HepG2 (cell line): ENCODE measurements at regions not wholly inside any gene's neighbourhood (a gene's known extent, or its start where the extent isn't known, plus 50 kb on each side); places are given as distances from the start of the nearest gene placed in this dataset.

Experiments used
- ATAC-seq: fragments of 200-7000 bp; cut with Tn5 transposase; 3 replicates; pipeline ENCODE4 v1.9.1; 2020; ENCODE audit warnings: mild to moderate bottlenecking, moderate library complexity
- BruUV-seq: library from RNA; stranded (reverse); fragments of 400-500 nt; replicated peaks from 2 replicates; lab custom pipeline; 2021; lab: Mats Ljungman, UMichigan
- CTCF ChIA-PET: fragments of 300-600 bp; formaldehyde crosslinking; extraction: SDS; loops from one replicate; lab custom pipeline; 2021; ENCODE audit warnings: low total read pairs, inconsistent platforms, low intra/inter-chr PET ratio; lab: Yijun Ruan, JAX
- POLR2A ChIA-PET: fragments of 350-600 bp; sonication (Branson Sonifier 250); formaldehyde crosslinking; loops from one replicate; lab custom pipeline; 2020; ENCODE audit warnings: antibody characterized with exemption, inconsistent platforms; lab: Yijun Ruan, JAX
- DNase-seq: peaks from one replicate; pipeline ENCODE4 v3.0.0-alpha.2; 2015; ENCODE audit warnings: low spot score
- FAIRE-seq: peaks from 3 replicates; lab custom pipeline; 2011; peaks lifted over from hg19 to GRCh38; lab: Jason Lieb, UNC
- H2AFZ ChIP-seq: one replicate; pipeline ENCODE4 v1.6.1; 2011; ENCODE audit warnings: low read length, inconsistent platforms
- H3K27ac ChIP-seq: fragments of 300-600 bp; 3 replicates; pipeline ENCODE4 v1.8.0; 2011; ENCODE audit warnings: mixed run types, mild to moderate bottlenecking, mixed read lengths, low read length, inconsistent platforms; ENCODE audit not compliant: insufficient read depth; ENCODE audit errors: extremely low read length
- H3K27me3 ChIP-seq, 2 experiments: fragments of 200-600 bp in 1 of 2; 2 replicates in 1 of 2; 3 replicates in 1 of 2; pipeline versions ENCODE4 v1.6.0 to v1.8.0; 2011; ENCODE audit warnings: low read length in 2 of 2, mild to moderate bottlenecking in 2 of 2, moderate library complexity in 2 of 2, inconsistent platforms in 1 of 2; ENCODE audit not compliant: insufficient read depth in 2 of 2, control insufficient read depth in 1 of 2
- H3K36me3 ChIP-seq, 2 experiments: fragments of 200-600 bp in 1 of 2; replicated peaks in 1 of 2; 2 replicates in 1 of 2; 3 replicates in 1 of 2; pipeline versions ENCODE4 v1.5.1 to v1.8.0; 2011; ENCODE audit warnings: low read length in 2 of 2, inconsistent platforms in 1 of 2; ENCODE audit not compliant: insufficient read depth in 2 of 2, control insufficient read depth in 1 of 2
- H3K4me1 ChIP-seq: 2 replicates; pipeline ENCODE4 v1.5.1; 2012; ENCODE audit warnings: low read length, inconsistent platforms; ENCODE audit not compliant: insufficient read depth
- H3K4me2 ChIP-seq: 2 replicates; pipeline ENCODE4 v1.6.0; 2011; ENCODE audit warnings: low read depth, low read length, inconsistent platforms
- H3K4me3 ChIP-seq, 3 experiments: fragments of 200-600 bp in 1 of 3; sonication (generic), shearing (Covaris generic) in 1 of 3; replicated peaks in 1 of 3; 2 replicates each; pipeline ENCODE4 v1.5.1; 2011 to 2016; ENCODE audit warnings: low read length in 3 of 3, inconsistent platforms in 2 of 3, low read depth in 2 of 3, mild to moderate bottlenecking in 2 of 3, control low read depth in 1 of 3, mixed read lengths in 1 of 3; ENCODE audit not compliant: insufficient read depth in 1 of 3
- H3K79me2 ChIP-seq: one replicate; pipeline ENCODE4 v1.6.1; 2011; ENCODE audit warnings: low read length, inconsistent platforms; ENCODE audit not compliant: insufficient read depth
- H3K9ac ChIP-seq: 2 replicates; pipeline ENCODE4 v1.6.0; 2011; ENCODE audit warnings: mild to moderate bottlenecking, low read depth, low read length, inconsistent platforms; ENCODE audit not compliant: insufficient read depth
- H3K9me3 ChIP-seq: 2 replicates; pipeline ENCODE4 v1.5.1; 2012; ENCODE audit warnings: mild to moderate bottlenecking, low read length
- H4K20me1 ChIP-seq: 2 replicates; pipeline ENCODE4 v1.6.0; 2011; ENCODE audit warnings: inconsistent platforms, mild to moderate bottlenecking, low read length, moderate library complexity; ENCODE audit not compliant: insufficient read depth
- AHR ChIP-seq: IDR thresholded peaks from 2 replicates; pipeline ENCODE4 v1.6.1; 2018; ENCODE audit warnings: missing genetic modification reagents, missing compliant biosample characterization
- BHLHE40 ChIP-seq: IDR thresholded peaks from 2 replicates; pipeline ENCODE4 v1.6.1; 2011; ENCODE audit warnings: low read length, improper control_type of control experiment
- BRD4 ChIP-seq: sonication (generic); formaldehyde crosslinking; IDR thresholded peaks from 2 replicates; pipeline ENCODE4 v1.4.0; 2020; ENCODE audit warnings: missing genetic modification reagents
- CHCHD3 ChIP-seq: sonication (generic); formaldehyde crosslinking; IDR thresholded peaks from 2 replicates; pipeline ENCODE4 v1.8.0; 2022; ENCODE audit warnings: mild to moderate bottlenecking, missing genetic modification reagents, moderate library complexity
- HOXA7 ChIP-seq: sonication (generic); formaldehyde crosslinking; IDR thresholded peaks from 2 replicates; pipeline ENCODE4 v1.8.1; 2022; ENCODE audit warnings: mild to moderate bottlenecking, missing genetic modification reagents, moderate library complexity
- MAFK ChIP-seq, 2 experiments: IDR thresholded peaks in 1 of 2; conservative IDR thresholded peaks in 1 of 2; 2 replicates each; pipeline ENCODE4 v1.6.1; 2011; ENCODE audit warnings: improper control_type of control experiment in 2 of 2, low read length in 2 of 2
- MAX ChIP-seq: IDR thresholded peaks from 2 replicates; pipeline ENCODE4 v1.6.1; 2012; ENCODE audit warnings: inconsistent platforms
- SALL2 ChIP-seq: sonication (generic); formaldehyde crosslinking; IDR thresholded peaks from 2 replicates; pipeline ENCODE4 v1.8.1; 2023; ENCODE audit warnings: mild to moderate bottlenecking, missing genetic modification reagents, inconsistent platforms
- SIN3A ChIP-seq: IDR thresholded peaks from 2 replicates; pipeline ENCODE4 v1.6.1; 2011; ENCODE audit warnings: low read depth, mild to moderate bottlenecking, control low read depth, low read length, borderline replicate concordance
- TAF1 ChIP-seq: sonication (generic); formaldehyde crosslinking; IDR thresholded peaks from 2 replicates; pipeline ENCODE4 v1.4.0; 2020; ENCODE audit warnings: missing genetic modification reagents
- TGIF2 ChIP-seq: IDR thresholded peaks from 2 replicates; pipeline ENCODE4 v1.6.1; 2016; ENCODE audit warnings: control low read depth, missing compliant biosample characterization
- ZBTB43 ChIP-seq: sonication (generic); formaldehyde crosslinking; conservative IDR thresholded peaks from 2 replicates; pipeline ENCODE4 v1.4.0; 2020; ENCODE audit warnings: missing genetic modification reagents
- ZKSCAN8 ChIP-seq: IDR thresholded peaks from 2 replicates; pipeline ENCODE4 v1.6.1; 2016; ENCODE audit warnings: borderline replicate concordance, missing genetic modification reagents, missing compliant biosample characterization
- ZMYM2 ChIP-seq: sonication (generic); formaldehyde crosslinking; IDR thresholded peaks from 2 replicates; pipeline ENCODE4 v1.8.0; 2022; ENCODE audit warnings: mild to moderate bottlenecking, missing genetic modification reagents
- ZNF17 ChIP-seq: sonication (generic); formaldehyde crosslinking; IDR thresholded peaks from 2 replicates; pipeline ENCODE4 v1.5.0; 2020; ENCODE audit warnings: mild to moderate bottlenecking, missing genetic modification reagents
- ZNF18 ChIP-seq: sonication (generic); formaldehyde crosslinking; IDR thresholded peaks from 2 replicates; pipeline ENCODE4 v1.8.0; 2022; ENCODE audit warnings: mild to moderate bottlenecking, missing genetic modification reagents; ENCODE audit not compliant: insufficient replicate concordance
- ZNF510 ChIP-seq: sonication (generic); formaldehyde crosslinking; IDR thresholded peaks from 2 replicates; pipeline ENCODE4 v1.4.0; 2020; ENCODE audit warnings: low read depth, mild to moderate bottlenecking, missing genetic modification reagents
- ZNF597 ChIP-seq: sonication (generic); formaldehyde crosslinking; IDR thresholded peaks from 2 replicates; pipeline ENCODE4 v1.5.0; 2020; ENCODE audit warnings: missing genetic modification reagents
- WGBS: methylation state at CpG from one replicate; pipeline ENCODE4 v1.1.6; 2017; ENCODE audit warnings: low lambda C conversion rate; 5-methylcytosine and 5-hydroxymethylcytosine counted together
- in situ Hi-C: cut with HindIII; loops from 2 replicates; pipeline ENCODE4 v1.10.0; 2017; ENCODE audit warnings: low pct_unique_long_range_greater_than_20kb; ENCODE audit not compliant: extremely low pct_ligation_motif_present
- intact Hi-C: fragments of 100-400 bp; cut with micrococcal nuclease; formaldehyde crosslinking; loops from one replicate; pipeline ENCODE4 v1.10.0; 2022; ENCODE audit not compliant: unreplicated experiment

- no TSS peak for BruUV-seq
- POLR2A ChIA-PET = no interaction called here
- WGBS = 42% methylated on average over 4 of the region's 4 CpGs
Observed at GRCh38 chr1:233802611-233803010, 101.9 kb upstream of the SLC35F3 start.

GRCh38 chr1:233805786-233806185 is 98.7 kb upstream of the SLC35F3 start:
- FAIRE-seq = no peak
- H3K36me3 ChIP-seq = no peaks in the 10 kb centered on the region
- H3K4me3 ChIP-seq = no peak overlapping the region
- intact Hi-C loops = no loop called here
- DNase-seq = no peak
- H3K9me3 ChIP-seq = peaks cover 14% of the 10 kb centered on the region
- in situ Hi-C loops = no loop called here
- no peak for ATAC-seq
- CTCF ChIA-PET = no interaction called here
- no peak overlapping the region for H3K4me2 ChIP-seq
- under 1% methylated on average over 2 of the region's 2 CpGs for whole genome bisulfite sequencing
- no peak overlapping the region for H2AFZ ChIP-seq
- POLR2A ChIA-PET = no interaction called here
- no peaks in the 10 kb centered on the region for H4K20me1 ChIP-seq
- H3K27ac ChIP-seq = no peak overlapping the region
- no peak overlapping the region for H3K9ac ChIP-seq
- BruUV-seq = no TSS peak
- no peaks in the 10 kb centered on the region for H3K79me2 ChIP-seq
- no peaks in the 10 kb centered on the region for H3K4me1 ChIP-seq
- no peaks in the 10 kb centered on the region for H3K27me3 ChIP-seq
- TF ChIP-seq CHCHD3 (no peak), ZKSCAN8 (CRISPR knock-in tag) (no peak), SALL2 (CRISPR knock-in tag) (no peak), ZBTB43 (no peak), ZNF18 (CRISPR knock-in tag) (no peak), ZNF17 (CRISPR knock-in tag) (no peak), ZNF510 (CRISPR knock-in tag) (no peak), ZMYM2 (CRISPR knock-in tag) (no peak), ZNF597 (CRISPR knock-in tag) (no peak)

More at GRCh38 chr1:233802611-233803010, 101.9 kb upstream of the SLC35F3 start:
- Histone ChIP-seq H3K9ac (no peak overlapping the region), H3K27me3 (no peaks in the 10 kb centered on the region), H3K27ac (no peak overlapping the region), H3K9me3 (peaks cover 14% of the 10 kb centered on the region), H2AFZ (no peak overlapping the region), H3K79me2 (no peaks in the 10 kb centered on the region), H3K4me3 (no peak overlapping the region), H3K36me3 (no peaks in the 10 kb centered on the region), H3K4me2 (no peak overlapping the region), H4K20me1 (no peaks in the 10 kb centered on the region), H3K4me1 (no peaks in the 10 kb centered on the region)
- TF ChIP-seq MAFK (conservative IDR thresholded peaks at IDR 0.05 in 1 of 2, IDR thresholded peaks at IDR 0.05 in 1 of 2; ENCODE audit: low read length in 2 of 2) (peak; percentile 22 to 55; a peak in 2 of 4 replicates), AHR (CRISPR knock-in tag) (no peak), SIN3A (no peak), TAF1 (CRISPR knock-in tag) (no peak), TGIF2 (CRISPR knock-in tag) (no peak), BHLHE40 (no peak), MAX (no peak), BRD4 (CRISPR knock-in tag) (no peak), HOXA7 (CRISPR knock-in tag) (no peak)
- in situ Hi-C loops = no loop called here
- intact Hi-C loops = no loop called here
- no peak for FAIRE-seq
- CTCF ChIA-PET = no interaction called here
- no peak for ATAC-seq
- DNase-seq = no peak
